Ovary (tissue), 7 donors: ENCODE measurements at regions not wholly inside any gene's neighbourhood (a gene's known extent, or its start where the extent isn't known, plus 50 kb on each side); places are given as distances from the start of the nearest gene placed in this dataset.

Experiments
- DNase-seq, 5 donors: peaks; one replicate each; pipeline ENCODE4 v3.0.0-alpha.2; 2019 to 2020
- H3K27ac ChIP-seq, 2 donors: fragments of 200-600 bp; one replicate each; pipeline versions ENCODE4 v1.5.1 to v1.8.0; 2019 to 2022
- H3K27me3 ChIP-seq: fragments of 200-600 bp; one replicate; pipeline ENCODE4 v1.8.0; 2022
- H3K36me3 ChIP-seq: fragments of 200-600 bp; sonication (generic); one replicate; pipeline ENCODE4 v1.5.1; 2019
- H3K4me1 ChIP-seq: one replicate; pipeline ENCODE4 v1.8.1; 2013; ENCODE audit warnings: mild to moderate bottlenecking, moderate library complexity; ENCODE audit not compliant: insufficient read depth
- H3K4me3 ChIP-seq: fragments of 200-600 bp; sonication (generic); one replicate; pipeline ENCODE4 v1.5.1; 2017
- H3K9me3 ChIP-seq, 2 donors: fragments of 200-600 bp in 1 of 2; sonication (generic) in 1 of 2; one replicate each; pipeline versions ENCODE4 v1.5.1 to v1.8.1; 2013 to 2019; ENCODE audit warnings: mild to moderate bottlenecking in 1 of 2, moderate library complexity in 1 of 2
- CTCF ChIP-seq, 3 donors: fragments of 450-650 bp in 2 of 3; fragments of 200-600 bp in 1 of 3; IDR thresholded peaks; one replicate each; pipeline versions ENCODE4 v1.5.1 to v1.8.0; 2016 to 2022; ENCODE audit warnings: antibody characterized with exemption in 3 of 3, mild to moderate bottlenecking in 1 of 3
- EP300 ChIP-seq: sonication (generic); formaldehyde crosslinking; IDR thresholded peaks from one replicate; pipeline ENCODE4 v1.6.1; 2017; ENCODE audit warnings: antibody characterized with exemption
- POLR2A ChIP-seq: fragments of 450-650 bp; IDR thresholded peaks from one replicate; pipeline ENCODE4 v1.6.1; 2017; ENCODE audit warnings: antibody characterized with exemption, mild to moderate bottlenecking, moderate library complexity
- WGBS, 3 donors: extraction: QIAGEN DNeasy Blood & Tissue Kit in 1 of 3; methylation state at CpG; one replicate each; pipeline versions ENCODE4 v1.1.5 to v1.1.7; 2013 to 2017; 5-methylcytosine and 5-hydroxymethylcytosine counted together
- intact Hi-C, 4 donors: fragments of 100-400 bp; cut with DNase I; formaldehyde crosslinking; loops; one replicate each; pipeline versions ENCODE4 v1.11.0 to v1.15.1; 2022 to 2023
- donor health status: DM: no; HTN: no; CAD: no; lungs with moderate emphysema.
- donor health status: DM: no; HTN: no; CAD: no.
- donor health status: Bipolar disorder and iron deficiency.
- donor health status: DM: no; HTN: no; CAD: no.
- donor health status: DM: yes; HTN: yes; CAD: no.

GRCh38 chr2:100753881-100754280 is 66.1 kb upstream of the NPAS2 start:
- DNase-seq, result no peak
- WGBS, 3 donors, result 25 to 51% (median 50%) methylated on average over 1 of the region's 1 CpG
- no peaks in the 10 kb centered on the region for H3K36me3 ChIP-seq
- intact Hi-C loops, result no loop called here
- TF ChIP-seq POLR2A (no peak), EP300 (no peak), CTCF (IDR thresholded peaks at IDR 0.05) (no peak)
- H3K4me1 ChIP-seq, result no peaks in the 10 kb centered on the region
- H3K27ac ChIP-seq, result no peak overlapping the region
- H3K27me3 ChIP-seq, result no peaks in the 10 kb centered on the region
- H3K4me3 ChIP-seq, result no peak overlapping the region
- no peaks in the 10 kb centered on the region for H3K9me3 ChIP-seq

- Histone ChIP-seq H3K27ac (no peak overlapping the region), H3K4me3 (no peak overlapping the region), H3K27me3 (no peaks in the 10 kb centered on the region), H3K9me3 (no peaks in the 10 kb centered on the region), H3K4me1 (no peaks in the 10 kb centered on the region), H3K36me3 (no peaks in the 10 kb centered on the region)
- intact Hi-C loops, result no loop called here
- DNase-seq, result no peak
- TF ChIP-seq EP300, result no peak
- TF ChIP-seq CTCF (IDR thresholded peaks at IDR 0.05), result no peak
- no peak for TF ChIP-seq POLR2A
- 54 to 55% (median 54%) methylated on average over 4 of the region's 4 CpGs for whole genome bisulfite sequencing, 3 donors
These were observed 65.0 kb upstream of the NPAS2 start for GRCh38 chr2:100754951-100755350.

GRCh38 chr2:100755441-100755840 is 64.5 kb upstream of the NPAS2 start:
- H3K27me3 ChIP-seq, result no peaks in the 10 kb centered on the region
- DNase-seq, result no peak
- no peak overlapping the region for H3K27ac ChIP-seq
- no peaks in the 10 kb centered on the region for H3K4me1 ChIP-seq
- no peaks in the 10 kb centered on the region for H3K36me3 ChIP-seq
- no peak overlapping the region for H3K4me3 ChIP-seq
- WGBS, 3 donors, result 62 to 76% (median 68%) methylated on average over 2 of the region's 2 CpGs
- intact Hi-C loops, result no loop called here
- no peak for TF ChIP-seq POLR2A
- no peaks in the 10 kb centered on the region for H3K9me3 ChIP-seq

GRCh38 chr2:100756704-100757103 is 63.2 kb upstream of the NPAS2 start:
- WGBS, 3 donors, result 9 to 20% (median 15%) methylated on average over 1 of the region's 1 CpG

More at GRCh38 chr2:100756704-100757103, 63.2 kb upstream of the NPAS2 start:
- Histone ChIP-seq H3K4me3 (no peak overlapping the region), H3K9me3 (no peaks in the 10 kb centered on the region), H3K27ac (no peak overlapping the region), H3K27me3 (no peaks in the 10 kb centered on the region), H3K4me1 (no peaks in the 10 kb centered on the region), H3K36me3 (no peaks in the 10 kb centered on the region)
- intact Hi-C loops, result no loop called here
- no peak for TF ChIP-seq POLR2A
- no peak for TF ChIP-seq EP300
- TF ChIP-seq CTCF (IDR thresholded peaks at IDR 0.05), result no peak
- DNase-seq, result no peak
